KMS-11 (cell line): ENCODE measurements at regions not wholly inside any gene's neighbourhood (a gene's known extent, or its start where the extent isn't known, plus 50 kb on each side); places are given as distances from the start of the nearest gene placed in this dataset.

Source experiments
- H2AFZ ChIP-seq: fragments of 200-600 bp; sonication (generic); 2 replicates; pipeline ENCODE4 v1.6.1; 2016; ENCODE audit warnings: antibody characterized with exemption, mixed run types, low read depth
- H3K27ac ChIP-seq: fragments of 200-600 bp; sonication (generic); 2 replicates; pipeline ENCODE4 v1.6.1; 2016; ENCODE audit warnings: mild to moderate bottlenecking, mixed run types
- H3K27me3 ChIP-seq: fragments of 200-600 bp; sonication (generic); 2 replicates; pipeline ENCODE4 v1.6.1; 2017; ENCODE audit warnings: mild to moderate bottlenecking, low read depth, mixed run types, moderate library complexity; ENCODE audit not compliant: insufficient read depth
- H3K36me3 ChIP-seq: fragments of 200-600 bp; sonication (generic); 2 replicates; pipeline ENCODE4 v1.6.1; 2017; ENCODE audit warnings: mild to moderate bottlenecking, mixed run types; ENCODE audit not compliant: insufficient read depth
- H3K4me1 ChIP-seq: fragments of 200-600 bp; sonication (generic); 2 replicates; pipeline ENCODE4 v1.6.1; 2016; ENCODE audit warnings: mild to moderate bottlenecking, low read depth, mixed run types; ENCODE audit not compliant: poor library complexity, severe bottlenecking
- H3K4me2 ChIP-seq: fragments of 200-600 bp; sonication (generic); 2 replicates; pipeline ENCODE4 v1.7.0; 2016; ENCODE audit warnings: mild to moderate bottlenecking, mixed run types
- H3K4me3 ChIP-seq: fragments of 200-600 bp; sonication (generic); IDR thresholded peaks from 2 replicates; pipeline ENCODE4 v1.6.1; 2017; ENCODE audit warnings: low read depth, low read length, mixed read lengths; ENCODE audit not compliant: insufficient read depth
- H3K79me2 ChIP-seq: fragments of 200-600 bp; sonication (generic); 2 replicates; pipeline ENCODE4 v1.6.1; 2016; ENCODE audit warnings: low read depth, mixed run types; ENCODE audit not compliant: insufficient read depth
- H3K9ac ChIP-seq: fragments of 200-600 bp; sonication (generic); 2 replicates; pipeline ENCODE4 v1.6.1; 2016; ENCODE audit warnings: mild to moderate bottlenecking, mixed run types
- H4K20me1 ChIP-seq: fragments of 200-600 bp; sonication (generic); 2 replicates; pipeline ENCODE4 v1.6.1; 2016; ENCODE audit warnings: mild to moderate bottlenecking, mixed run types; ENCODE audit not compliant: insufficient read depth
- TF ChIP-seq, protein P1 (sequence below): fragments of 200-600 bp; sonication (generic); conservative IDR thresholded peaks from 2 replicates; pipeline ENCODE4 v1.6.1; 2017; ENCODE audit warnings: low read depth, mild to moderate bottlenecking, antibody characterized with exemption, low read length, moderate library complexity, mixed read lengths

DNA sequence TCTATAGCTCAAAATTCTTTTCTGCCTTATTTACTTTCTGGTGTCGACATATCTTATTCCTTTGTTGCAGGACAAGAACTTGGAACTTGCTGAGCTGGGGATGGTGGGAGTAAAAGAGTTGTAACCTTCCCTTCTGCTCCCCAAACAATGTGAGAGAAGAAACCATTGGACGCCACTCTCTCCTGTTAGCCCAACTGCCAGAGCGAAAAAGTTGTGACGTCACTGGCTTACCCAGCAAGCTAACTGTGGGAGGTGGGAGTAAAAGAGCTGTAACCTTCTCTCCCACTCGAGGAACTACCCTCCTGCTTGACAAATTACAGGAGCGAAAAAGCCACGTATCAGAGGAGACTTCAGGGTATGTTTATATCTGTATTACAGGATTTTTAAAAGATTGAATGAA lies 90.0 kb upstream of the PCDH10 start:
- no peak overlapping the region for H3K4me2 ChIP-seq
- H3K27me3 ChIP-seq = no peaks in the 10 kb centered on the region
- no peaks in the 10 kb centered on the region for H4K20me1 ChIP-seq
- H3K79me2 ChIP-seq = no peaks in the 10 kb centered on the region
- TF ChIP-seq, protein P1, sequence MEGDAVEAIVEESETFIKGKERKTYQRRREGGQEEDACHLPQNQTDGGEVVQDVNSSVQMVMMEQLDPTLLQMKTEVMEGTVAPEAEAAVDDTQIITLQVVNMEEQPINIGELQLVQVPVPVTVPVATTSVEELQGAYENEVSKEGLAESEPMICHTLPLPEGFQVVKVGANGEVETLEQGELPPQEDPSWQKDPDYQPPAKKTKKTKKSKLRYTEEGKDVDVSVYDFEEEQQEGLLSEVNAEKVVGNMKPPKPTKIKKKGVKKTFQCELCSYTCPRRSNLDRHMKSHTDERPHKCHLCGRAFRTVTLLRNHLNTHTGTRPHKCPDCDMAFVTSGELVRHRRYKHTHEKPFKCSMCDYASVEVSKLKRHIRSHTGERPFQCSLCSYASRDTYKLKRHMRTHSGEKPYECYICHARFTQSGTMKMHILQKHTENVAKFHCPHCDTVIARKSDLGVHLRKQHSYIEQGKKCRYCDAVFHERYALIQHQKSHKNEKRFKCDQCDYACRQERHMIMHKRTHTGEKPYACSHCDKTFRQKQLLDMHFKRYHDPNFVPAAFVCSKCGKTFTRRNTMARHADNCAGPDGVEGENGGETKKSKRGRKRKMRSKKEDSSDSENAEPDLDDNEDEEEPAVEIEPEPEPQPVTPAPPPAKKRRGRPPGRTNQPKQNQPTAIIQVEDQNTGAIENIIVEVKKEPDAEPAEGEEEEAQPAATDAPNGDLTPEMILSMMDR = no peak
- H2AFZ ChIP-seq = no peak overlapping the region
- H3K27ac ChIP-seq = no peak overlapping the region
- no peak overlapping the region for H3K4me3 ChIP-seq
- H3K4me1 ChIP-seq = no peaks in the 10 kb centered on the region
- H3K9ac ChIP-seq = no peak overlapping the region
- no peaks in the 10 kb centered on the region for H3K36me3 ChIP-seq

DNA sequence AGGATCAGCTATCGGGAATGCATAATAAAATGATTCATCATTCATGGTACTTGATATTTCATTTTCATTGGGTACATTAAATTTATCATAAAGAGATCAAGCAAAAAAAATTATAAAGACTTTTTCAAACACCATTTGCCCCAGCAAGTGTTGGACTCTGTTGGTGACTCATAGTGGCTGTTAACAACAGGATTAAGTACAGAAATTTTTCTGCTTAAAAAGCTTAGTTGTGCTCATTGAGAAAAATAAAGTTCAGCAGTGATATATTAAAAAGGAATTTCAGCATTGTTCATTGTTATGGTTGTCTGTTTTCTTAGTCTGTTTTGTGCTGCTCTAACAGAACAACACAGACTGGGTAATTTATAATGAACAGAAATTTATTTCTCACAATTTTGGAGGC lies 86.2 kb upstream of the PCDH10 start:
- Histone ChIP-seq H3K79me2 (no peaks in the 10 kb centered on the region), H4K20me1 (no peaks in the 10 kb centered on the region), H2AFZ (no peak overlapping the region), H3K4me1 (no peaks in the 10 kb centered on the region), H3K9ac (no peak overlapping the region), H3K4me3 (no peak overlapping the region), H3K4me2 (no peak overlapping the region), H3K36me3 (no peaks in the 10 kb centered on the region), H3K27ac (no peak overlapping the region), H3K27me3 (no peaks in the 10 kb centered on the region)
- TF ChIP-seq, protein P1 = no peak

DNA sequence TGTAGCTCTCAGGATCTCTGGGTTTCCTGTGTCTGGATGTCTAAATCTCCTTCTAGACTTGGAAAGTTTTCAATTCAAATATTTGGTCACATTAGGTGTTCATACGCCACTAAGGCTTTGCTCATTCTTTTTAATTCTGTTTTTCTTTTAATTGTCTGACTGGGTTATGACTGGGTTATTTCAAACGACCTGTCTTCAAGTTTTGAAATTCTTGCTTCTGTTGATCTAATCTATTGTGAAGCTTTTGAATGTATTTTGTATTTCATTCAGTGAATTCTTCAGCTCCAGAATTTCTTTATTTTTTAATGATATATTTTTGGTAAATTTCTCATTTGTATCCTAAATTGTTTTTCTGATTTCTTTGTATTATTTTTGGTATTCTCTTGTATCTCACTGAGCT lies 81.0 kb upstream of the PCDH10 start:
- Histone ChIP-seq H3K27me3 (no peaks in the 10 kb centered on the region), H3K79me2 (no peaks in the 10 kb centered on the region), H3K27ac (no peak overlapping the region), H3K4me2 (no peak overlapping the region), H3K4me3 (no peak overlapping the region), H2AFZ (no peak overlapping the region), H3K9ac (no peak overlapping the region), H4K20me1 (no peaks in the 10 kb centered on the region), H3K4me1 (no peaks in the 10 kb centered on the region), H3K36me3 (no peaks in the 10 kb centered on the region)
- TF ChIP-seq, protein P1 = no peak

DNA sequence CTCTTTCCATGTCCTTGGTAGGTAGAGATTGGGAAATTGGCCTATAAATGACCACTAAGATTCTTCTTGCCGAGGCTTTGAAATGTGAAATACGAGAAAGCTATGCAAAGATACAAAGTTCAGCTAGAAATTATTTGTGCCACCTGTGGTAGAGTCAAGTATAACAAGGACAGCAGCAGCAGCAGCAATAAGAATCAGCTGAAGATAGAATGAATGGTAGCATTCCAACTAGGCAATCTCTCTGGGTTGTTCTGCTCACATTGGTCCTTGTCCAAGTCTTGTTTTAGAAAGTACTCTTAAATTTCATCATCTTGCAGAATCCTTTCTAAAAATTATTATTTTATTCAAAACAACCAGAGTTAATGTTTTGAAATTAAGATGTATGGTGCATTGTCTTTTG lies 67.8 kb upstream of the PCDH10 start:
- TF ChIP-seq, protein P1 = no peak
- Histone ChIP-seq H2AFZ (no peak overlapping the region), H3K4me1 (no peaks in the 10 kb centered on the region)

More for the DNA sequence above, 67.8 kb upstream of the PCDH10 start:
- H3K27ac ChIP-seq = no peak overlapping the region
- H3K27me3 ChIP-seq = no peaks in the 10 kb centered on the region
- H3K79me2 ChIP-seq = no peaks in the 10 kb centered on the region
- H3K4me2 ChIP-seq = no peak overlapping the region
- no peak overlapping the region for H3K9ac ChIP-seq
- H3K36me3 ChIP-seq = no peaks in the 10 kb centered on the region
- H4K20me1 ChIP-seq = no peaks in the 10 kb centered on the region
- H3K4me3 ChIP-seq = no peak overlapping the region
